Jurkat, Clone E6-1 (cell line): ENCODE measurements at regions not wholly inside any gene's neighbourhood (a gene's known extent, or its start where the extent isn't known, plus 50 kb on each side); places are given as distances from the start of the nearest gene placed in this dataset.
A peak's percentile ranks its signal among the peaks of the same experiment; 100 is the strongest.
"Not testable (repeated sequence)": the region's sequence is repeated elsewhere in the genome, so short reads cannot be mapped to it uniquely, and the experiment has no call there.

Source experiments
- DNase-seq: peaks from one replicate; pipeline ENCODE4 v3.0.0-alpha.2; 2011; ENCODE audit warnings: low read depth, low spot score
- H3K4me3 ChIP-seq: 2 replicates; pipeline ENCODE4 v1.5.1; 2011; ENCODE audit warnings: mild to moderate bottlenecking, low read length, control low read depth, moderate library complexity

DNA sequence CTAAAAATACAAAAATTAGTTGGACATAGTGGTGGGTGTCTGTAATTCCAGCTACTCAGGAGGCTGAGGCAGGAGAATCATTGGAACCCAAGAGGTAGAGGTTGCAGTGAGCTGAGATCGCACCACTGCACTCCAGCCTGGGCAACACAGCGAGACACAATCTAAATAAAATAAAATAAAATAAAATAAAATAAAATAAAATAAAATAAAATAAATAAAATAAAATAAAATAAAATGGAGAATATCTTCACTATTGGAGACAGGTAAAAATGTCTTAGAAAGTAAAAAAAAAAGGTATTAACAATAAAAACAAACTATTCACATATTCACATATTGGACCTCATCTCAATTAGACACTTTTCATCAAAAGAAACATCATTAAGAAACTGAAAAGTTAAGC lies 106.3 kb upstream of the PAXBP1 start:
- not testable (repeated sequence) for DNase-seq, H3K4me3 ChIP-seq

DNA sequence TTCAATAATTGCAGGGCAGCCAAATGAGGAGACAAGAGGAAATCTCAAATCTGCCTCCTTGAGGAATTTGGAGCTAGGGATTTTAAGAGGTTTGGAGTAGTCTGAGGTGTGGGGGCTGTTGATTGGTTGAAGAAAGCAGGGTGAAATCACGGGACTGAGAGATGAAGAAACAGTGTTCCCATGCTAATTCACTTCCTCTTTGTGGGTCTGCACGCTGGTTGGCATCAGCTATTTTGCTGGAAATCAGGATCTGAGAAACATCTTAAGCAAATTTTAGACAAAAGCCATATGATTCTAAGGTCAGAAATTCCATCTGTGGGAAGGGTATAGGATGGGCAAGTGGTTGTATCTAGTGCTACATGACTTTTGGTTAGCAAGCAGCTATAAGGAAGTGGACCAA lies 107.1 kb upstream of the PAXBP1 start:
- no peak overlapping the region for H3K4me3 ChIP-seq
- DNase-seq = no peak

DNA sequence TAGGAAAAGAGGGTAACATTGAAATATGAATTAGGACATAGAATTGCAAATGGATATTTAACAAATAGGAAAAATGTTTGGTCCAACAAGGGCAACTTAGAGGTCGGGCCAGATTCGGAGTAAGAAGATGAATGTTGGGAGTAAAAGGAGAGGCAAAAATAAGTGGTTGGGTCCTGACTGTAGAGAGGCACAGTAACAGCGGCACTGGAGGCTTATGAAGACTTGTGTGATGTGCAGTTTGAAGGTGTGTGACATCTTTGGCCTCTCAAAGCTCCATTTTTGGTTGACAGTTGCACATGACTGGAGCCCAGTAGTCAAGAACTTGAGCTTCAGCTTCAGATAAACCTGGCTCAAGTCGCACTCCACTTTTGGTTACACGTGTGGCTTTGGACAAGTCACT lies 109.9 kb upstream of the PAXBP1 start:
- no peak overlapping the region for H3K4me3 ChIP-seq
- DNase-seq = no peak

DNA sequence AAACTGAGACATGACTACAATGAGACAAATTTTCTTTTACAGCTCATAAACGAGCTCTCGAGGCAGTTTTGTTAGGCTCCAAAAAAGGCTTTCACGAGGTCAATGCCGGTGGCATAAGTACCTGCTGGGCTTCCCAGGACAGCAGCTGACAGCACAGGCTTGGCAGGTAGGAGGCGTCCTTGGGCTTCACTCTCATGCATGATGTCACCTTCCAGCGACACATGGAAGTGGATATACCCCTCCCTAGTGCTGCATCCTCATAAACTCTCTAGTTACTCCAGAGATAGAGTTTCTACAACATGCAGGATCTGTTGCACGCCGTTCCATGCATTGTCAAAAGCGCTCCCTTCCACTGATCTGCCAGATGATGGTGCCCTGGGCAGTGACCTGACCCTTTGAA lies 112.5 kb upstream of the PAXBP1 start:
- DNase-seq = no peak
- H3K4me3 ChIP-seq = no peak overlapping the region

DNA sequence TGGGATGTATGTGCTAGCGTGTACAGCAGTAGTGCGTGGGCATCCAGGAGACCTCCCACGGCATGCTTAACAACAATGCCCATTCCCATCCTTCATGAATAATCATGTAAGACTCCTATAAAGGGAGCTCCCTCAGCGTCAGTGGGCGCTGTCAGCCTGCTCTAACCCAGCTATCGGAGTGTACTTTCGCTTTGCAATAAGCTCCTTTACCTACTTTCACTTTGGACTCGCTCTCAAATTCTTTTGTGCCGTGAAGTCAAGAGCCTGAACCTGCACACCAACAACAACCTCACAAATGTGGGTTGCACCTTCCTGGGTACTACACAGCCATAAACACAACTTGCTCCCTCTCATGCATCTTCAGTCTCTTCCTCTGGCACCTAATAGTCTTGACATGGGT lies 114.8 kb upstream of the PAXBP1 start:
- peak; percentile 33 for DNase-seq
- peak overlapping the region; percentile 36 for H3K4me3 ChIP-seq

DNA sequence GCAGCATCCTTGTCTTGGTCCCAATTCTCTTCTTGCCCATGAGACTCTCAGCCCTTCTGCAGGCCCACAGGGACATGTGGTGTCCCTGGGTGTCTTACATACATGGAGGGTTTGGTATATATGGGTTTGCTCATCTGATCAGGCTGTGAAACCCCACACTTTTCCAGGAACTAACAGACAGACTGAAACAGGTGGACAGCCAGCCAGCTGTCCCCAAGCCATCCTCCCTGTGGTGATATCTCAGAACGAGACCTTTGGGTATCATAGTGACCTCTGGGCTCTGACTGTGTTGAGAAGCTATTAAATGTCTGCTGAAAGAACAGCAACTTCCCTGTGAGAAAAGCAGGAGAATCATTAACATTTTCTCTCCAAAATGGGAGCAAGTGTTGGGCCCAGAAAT lies 115.5 kb upstream of the PAXBP1 start:
- H3K4me3 ChIP-seq = no peak overlapping the region
- no peak for DNase-seq

DNA sequence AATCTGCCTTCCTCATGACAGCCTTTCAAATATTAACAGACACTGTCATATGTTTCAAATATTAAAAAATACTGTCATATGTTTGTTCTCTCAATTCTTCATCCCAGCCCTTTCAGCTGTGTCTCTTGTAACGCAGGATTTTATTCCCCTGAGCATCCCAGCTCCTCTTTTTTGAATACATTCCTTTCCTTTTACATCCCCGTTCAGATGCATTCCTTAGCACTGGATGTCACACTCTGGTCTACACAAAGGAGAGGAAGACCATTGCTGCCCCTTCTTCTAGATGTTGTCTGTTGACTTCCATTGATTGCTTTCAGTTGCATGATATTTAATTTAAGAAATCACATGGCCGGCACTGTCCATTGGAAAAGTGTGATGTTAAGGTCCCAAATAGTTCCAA lies 117.4 kb upstream of the PAXBP1 start:
- DNase-seq = no peak
- no peak overlapping the region for H3K4me3 ChIP-seq

DNA sequence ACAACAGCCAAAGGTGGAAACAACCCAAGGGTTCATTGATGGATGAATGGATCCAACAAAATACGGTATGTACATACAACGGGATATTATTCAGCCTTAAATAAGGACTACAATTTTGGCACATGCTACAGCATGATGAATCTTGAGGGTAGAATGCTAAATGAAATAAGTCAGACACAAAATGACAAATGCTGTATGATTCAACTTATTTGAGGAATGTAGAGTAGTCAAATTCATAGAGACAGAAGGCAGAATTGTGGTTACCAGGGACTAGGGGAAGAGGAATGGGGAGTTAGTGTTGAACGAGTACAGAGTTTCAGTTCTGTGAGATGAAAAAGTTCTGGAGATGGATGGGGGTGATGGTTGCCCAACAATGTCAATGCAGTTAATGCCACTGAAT lies 118.0 kb upstream of the PAXBP1 start:
- no peak for DNase-seq
- no peak overlapping the region for H3K4me3 ChIP-seq

DNA sequence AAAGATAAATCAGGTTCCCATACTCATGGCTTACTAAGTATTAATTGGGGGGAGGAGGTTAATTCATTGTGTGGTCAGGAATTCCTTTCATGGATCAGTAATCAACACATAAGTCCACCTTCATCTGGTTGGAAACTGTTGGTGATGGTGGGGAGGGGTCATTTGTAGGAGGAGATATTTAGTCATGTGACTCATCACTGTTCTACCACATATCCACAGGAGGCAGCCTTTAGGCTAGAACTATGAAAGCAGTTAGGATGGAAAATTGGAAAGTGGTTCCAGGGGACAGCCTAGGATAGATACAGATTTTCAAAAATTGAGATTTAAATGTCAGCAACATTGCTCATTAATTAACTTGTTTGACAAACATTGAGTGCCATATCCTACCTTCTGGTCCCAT lies 122.8 kb upstream of the PAXBP1 start:
- no peak for DNase-seq
- H3K4me3 ChIP-seq = no peak overlapping the region

DNA sequence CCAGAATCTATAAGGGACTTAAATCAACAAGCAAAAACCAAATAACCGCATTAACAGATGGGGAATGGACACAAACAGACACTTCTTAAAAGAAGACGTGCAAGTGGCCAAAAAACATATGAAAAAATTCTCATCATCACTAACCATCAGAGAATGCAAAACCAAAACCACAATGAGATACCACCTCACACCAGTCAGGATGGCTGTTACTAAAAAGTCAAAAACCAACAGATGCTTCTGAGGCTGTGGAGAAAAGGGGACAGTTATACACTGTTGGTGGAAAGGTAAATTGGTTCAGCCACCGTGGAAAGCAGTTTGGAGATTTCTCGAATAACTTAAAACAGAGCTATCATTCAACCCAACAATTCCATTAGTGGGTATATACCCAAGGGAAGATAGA lies 124.9 kb upstream of the OLIG2 start:
- no peak for DNase-seq

DNA sequence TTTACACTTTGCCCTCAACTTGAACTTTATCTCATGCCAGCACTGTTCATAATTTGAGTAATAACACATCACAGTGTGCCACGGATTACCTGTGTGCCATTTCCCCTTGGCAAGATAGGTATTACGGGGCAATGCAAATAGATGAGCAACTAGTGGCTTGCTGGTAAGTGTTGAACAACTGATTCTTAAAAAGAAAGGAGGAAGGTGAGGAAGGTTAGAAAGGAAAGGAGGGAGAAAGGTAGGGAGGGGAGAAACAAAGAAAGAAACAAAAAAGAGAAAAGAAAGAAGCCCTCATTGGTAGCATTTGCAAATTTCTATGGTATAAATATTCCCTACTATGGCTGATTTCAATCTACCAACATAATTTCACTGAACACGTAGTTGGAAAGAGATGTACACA lies 118.2 kb upstream of the OLIG2 start:
- DNase-seq = no peak
- no peak overlapping the region for H3K4me3 ChIP-seq

More for the DNA sequence above, 124.9 kb upstream of the OLIG2 start:
- no peak overlapping the region for H3K4me3 ChIP-seq

DNA sequence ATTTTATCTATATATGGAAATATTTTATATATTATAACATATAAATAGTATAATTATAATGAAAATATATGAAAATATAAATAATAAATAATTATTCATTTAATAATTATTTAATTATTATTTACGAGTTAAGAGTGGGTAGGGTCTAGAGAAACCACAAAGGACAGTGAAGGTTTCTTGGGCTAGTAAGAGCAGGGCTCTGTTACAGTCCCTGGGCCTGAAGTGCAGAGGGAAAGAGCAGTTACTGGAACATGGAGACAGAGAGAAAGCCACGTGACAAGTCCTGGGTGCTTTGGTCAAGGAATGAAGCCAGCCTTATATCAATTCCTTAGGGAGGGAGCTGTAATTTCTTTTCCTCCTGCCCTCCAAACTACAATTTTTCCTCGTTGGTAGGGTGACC lies 117.2 kb upstream of the OLIG2 start:
- H3K4me3 ChIP-seq = no peak overlapping the region
- no peak for DNase-seq

DNA sequence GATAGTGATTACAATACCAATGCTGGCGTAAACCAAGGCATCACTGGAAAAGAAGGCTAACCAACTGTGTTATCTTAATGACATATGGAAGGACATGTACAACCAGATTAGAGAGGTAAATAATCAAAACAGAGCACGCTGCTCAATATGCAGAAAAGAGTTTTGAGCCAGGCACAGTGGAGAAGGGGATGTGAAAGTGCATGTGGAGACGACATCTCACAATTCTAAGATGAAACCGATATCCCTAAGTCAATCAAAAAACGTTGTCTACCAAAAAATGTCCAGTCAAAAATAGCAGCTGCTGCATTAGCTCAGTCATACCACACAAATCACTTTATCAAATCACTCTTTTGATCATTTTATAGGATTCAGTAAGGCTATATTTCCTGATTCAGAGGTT lies 116.3 kb upstream of the OLIG2 start:
- no peak for DNase-seq
- H3K4me3 ChIP-seq = no peak overlapping the region

DNA sequence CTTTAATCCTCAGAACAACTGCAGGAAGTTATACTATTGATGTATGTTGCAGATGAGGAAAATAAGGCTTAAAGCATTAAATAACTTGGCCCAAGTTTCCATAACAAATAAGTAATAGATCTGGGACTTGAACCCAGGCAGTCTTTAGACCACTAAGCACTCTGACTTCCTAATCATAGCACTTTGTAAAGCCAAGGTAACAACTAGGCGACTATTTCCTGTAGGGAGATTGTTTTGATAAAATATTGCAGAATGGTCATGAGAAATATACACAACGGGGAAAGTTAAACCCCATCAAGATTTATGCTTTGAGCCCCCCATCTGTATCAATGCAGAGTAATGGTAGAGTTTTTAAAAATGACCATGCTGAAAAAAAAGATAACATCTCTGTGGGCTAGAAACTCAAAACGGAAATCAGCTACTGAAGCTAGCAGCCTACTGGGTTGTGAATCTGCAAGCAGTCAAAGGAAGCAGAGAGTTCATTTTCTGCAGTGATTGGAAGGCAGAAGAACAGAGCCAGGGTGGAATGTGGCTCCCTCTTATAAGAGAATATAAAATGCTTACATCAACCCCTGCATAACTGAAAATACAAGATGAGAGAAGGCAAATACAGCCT lies 111.2 kb upstream of the OLIG2 start:
- DNase-seq = peak; percentile 53
- H3K4me3 ChIP-seq = no peak overlapping the region

DNA sequence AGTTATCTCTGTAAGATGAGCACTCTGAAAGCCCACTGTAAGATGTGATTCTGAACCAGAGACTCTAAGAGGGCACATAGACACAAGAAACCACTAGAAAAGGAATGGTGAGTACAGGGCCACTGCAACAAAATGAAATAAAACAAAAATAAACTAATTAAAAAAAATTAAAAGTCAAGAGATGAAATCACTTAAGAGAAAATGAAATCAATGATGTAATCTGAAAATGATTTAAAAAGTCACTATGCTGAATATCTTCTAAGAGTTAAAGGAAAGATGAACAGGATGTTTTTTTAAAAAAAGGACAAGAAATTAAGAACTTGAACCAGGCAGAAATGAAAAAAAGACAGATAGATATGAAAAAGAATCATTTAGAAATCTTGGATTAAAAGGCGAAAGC lies 110.6 kb upstream of the OLIG2 start:
- DNase-seq = no peak
- no peak overlapping the region for H3K4me3 ChIP-seq

DNA sequence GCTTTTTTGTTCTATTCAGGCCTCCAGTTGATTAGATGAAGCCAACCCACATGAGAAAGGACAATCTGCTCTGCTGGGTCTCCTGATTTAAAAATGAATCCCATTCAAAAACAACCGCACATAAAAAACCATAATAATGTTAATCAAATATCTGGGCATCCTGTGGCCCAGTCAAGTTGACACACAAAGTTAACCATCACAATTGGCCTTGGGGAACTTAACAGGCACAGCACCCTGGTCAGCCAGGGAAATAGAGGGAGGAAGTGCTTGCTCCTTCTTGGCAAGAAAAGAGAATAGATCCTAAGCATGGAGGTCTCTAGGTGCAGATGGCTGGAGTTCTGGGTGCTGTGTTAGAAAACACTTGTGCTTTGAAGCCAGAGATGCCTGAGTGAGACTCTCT lies 109.6 kb upstream of the OLIG2 start:
- no peak overlapping the region for H3K4me3 ChIP-seq
- DNase-seq = no peak

DNA sequence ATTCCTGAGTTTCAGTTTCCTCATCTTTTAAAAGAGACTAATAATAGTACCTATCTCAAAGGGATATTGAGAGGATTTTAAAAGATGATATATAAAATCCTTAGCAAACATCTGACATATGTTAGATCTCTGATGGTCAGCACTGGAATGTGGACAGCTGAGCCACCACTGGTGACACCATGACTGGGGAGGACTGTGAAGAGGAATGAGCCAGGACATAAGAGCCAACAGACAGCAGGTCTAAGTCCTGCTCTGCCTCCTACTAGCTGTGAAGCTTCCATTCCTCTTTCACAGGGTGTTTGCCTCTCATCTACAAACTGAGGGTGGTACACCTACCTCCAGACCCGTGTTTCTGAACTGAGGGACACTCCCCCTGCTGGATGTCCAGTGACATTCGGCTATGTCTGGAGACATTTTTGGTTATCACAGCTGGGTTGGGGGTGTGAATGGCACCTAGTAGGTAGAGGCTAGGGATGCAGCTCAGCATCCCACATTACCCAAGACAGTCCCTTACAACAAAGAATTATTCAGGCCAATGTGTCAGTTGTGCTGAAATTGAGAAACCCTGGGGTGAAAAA lies 109.1 kb upstream of the OLIG2 start:
- peak; percentile 33 for DNase-seq
- no peak overlapping the region for H3K4me3 ChIP-seq

DNA sequence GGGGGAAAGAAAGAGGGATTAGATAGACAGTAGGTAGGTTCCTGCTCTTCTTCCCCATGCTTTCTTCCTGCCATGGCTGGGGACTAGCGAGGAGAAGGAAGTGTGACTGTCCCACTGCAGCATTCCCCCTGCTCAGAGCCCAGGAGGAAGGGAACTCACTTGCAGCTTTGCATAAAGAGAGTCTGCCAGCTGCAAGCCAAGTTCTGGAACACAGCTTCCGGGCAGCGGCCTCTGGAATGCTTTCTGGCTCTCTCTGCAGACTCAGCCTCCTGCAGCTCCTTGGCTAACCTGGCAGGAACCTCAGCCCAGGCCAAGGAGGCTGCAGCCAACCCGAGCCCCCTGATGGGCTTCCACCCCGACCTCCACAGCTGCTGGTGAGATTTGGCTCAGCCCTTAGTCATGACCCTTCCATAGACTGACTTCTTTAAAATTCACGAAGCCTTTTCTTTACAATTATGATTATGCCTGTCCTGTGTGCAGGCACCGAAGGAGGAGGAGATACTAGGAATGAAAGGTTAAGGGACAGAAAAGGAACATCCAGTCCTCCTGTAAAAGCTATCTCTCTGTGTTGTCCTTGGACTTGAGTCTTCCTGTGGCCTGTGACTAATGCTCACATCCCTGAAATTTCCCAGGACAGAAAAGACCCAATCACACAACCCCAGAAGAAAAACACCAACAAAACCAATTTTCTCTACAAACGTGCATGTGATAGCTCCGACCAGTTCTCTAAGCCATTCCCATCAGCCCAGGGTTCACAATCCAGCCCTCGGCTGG lies 108.2 kb upstream of the OLIG2 start:
- H3K4me3 ChIP-seq = no peak overlapping the region
- no peak for DNase-seq

DNA sequence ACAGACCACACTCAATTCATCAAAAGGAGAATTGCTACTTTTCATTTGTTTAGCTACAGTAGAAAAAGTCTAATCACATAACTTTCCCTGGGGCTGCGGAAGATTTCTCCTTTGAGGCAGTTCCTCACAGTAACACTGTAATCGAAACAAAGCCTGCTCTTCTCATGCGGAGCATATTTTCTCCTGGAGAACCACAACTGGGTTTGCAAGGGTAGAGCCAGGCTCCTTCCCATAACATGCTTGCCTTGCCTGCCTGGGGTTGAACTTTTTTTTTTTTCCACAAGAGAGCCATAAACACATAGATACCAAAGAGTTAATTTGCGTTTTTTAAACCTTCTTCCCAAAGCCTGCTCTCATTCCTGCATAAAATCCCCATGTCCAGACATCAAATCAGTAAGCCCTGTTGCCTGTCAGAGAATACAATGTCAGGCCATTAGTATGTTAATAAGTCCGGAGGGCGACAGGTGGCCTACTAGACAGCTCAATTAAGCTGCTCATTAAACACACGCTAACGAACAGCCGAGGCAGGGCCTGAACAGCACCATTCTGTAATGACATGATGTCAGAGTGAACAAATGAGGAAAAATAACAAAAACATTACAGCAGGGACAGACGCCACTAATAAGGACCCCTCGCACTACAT lies 107.1 kb upstream of the OLIG2 start:
- H3K4me3 ChIP-seq = no peak overlapping the region
- DNase-seq = no peak

DNA sequence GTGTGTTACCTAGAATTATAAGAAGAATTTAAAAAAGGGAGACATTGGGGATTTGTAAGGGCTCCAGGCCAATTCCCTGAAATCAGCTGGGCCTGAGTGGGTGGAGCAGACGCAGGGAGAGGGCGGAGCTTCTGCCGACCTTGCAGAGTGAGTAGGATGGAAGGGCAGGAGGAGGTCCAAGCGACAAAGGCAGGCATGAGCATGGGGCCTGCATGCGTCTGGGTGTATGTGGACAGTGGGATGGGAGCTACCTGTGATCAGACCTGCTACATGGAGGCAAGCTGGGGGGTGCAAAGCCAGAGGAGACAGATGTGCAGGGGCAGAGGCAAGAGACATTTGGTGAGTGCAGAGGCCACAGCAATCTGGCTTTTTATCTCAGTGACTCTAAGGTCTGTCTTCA lies 105.3 kb upstream of the OLIG2 start:
- no peak overlapping the region for H3K4me3 ChIP-seq
- DNase-seq = no peak
